NT2/D1 (cell line): ENCODE measurements at regions not wholly inside any gene's neighbourhood (a gene's known extent, or its start where the extent isn't known, plus 50 kb on each side); places are given as distances from the start of the nearest gene placed in this dataset.
"Not testable (repeated sequence)": the region's sequence is repeated elsewhere in the genome, so short reads cannot be mapped to it uniquely, and the experiment has no call there.

ENCODE experiments used
- SUZ12 ChIP-seq: IDR thresholded peaks from 2 replicates; pipeline ENCODE4 v1.6.1; 2011; ENCODE audit not compliant: insufficient read length, insufficient read depth; ENCODE audit errors: extremely low read depth
- ZNF274 ChIP-seq: IDR thresholded peaks from 2 replicates; pipeline ENCODE4 v1.6.1; 2011; ENCODE audit warnings: mild to moderate bottlenecking, low read depth, low read length

GRCh38 chr17:53748159-53748820 lies 74.4 kb upstream of the KIF2B start:
- not testable (repeated sequence) for TF ChIP-seq ZNF274, SUZ12
